ENCODE measurements at regions not wholly inside any gene's neighbourhood (a gene's known extent, or its start where the extent isn't known, plus 50 kb on each side); places are given as distances from the start of the nearest gene placed in this dataset.

DNA sequence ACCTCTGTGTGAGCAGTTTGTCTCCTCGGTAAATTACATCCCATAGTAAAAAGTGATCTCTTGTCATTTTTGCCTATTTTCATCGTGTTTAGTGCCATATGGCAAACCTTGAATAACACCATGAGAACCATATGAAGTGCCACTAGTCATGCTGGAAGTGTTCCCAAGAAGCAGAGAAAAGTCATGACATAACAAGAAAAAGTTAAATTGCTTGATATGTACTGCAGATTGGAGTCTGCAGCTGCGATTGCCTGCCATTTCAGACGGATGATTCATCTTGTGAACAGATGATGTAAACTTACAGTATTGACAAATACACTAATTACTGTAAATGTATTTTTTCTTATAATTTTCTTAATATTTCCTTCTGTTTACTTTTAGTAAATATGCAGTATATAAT, 846.7 kb downstream of the BCL11A start:
- DNase-seq, result no peak

DNA sequence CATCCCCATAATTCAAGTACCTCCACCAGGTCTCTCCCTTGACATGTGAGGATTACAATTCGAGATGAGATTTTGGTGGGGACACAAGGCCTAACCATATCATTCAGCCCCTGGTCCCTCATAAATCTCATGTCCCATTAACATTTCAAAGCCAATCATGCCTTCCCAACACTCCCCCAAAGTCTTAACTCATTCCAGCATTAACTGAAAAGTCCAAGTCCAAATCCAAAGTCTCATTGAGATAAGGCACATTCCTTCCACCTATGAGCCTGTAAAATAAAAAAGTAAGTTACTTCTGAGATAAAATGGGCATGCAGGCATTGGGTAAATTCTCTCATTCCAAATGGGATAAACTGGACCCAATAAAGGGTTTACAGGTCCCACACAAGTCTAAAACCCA, 849.7 kb downstream of the BCL11A start:
- DNase-seq, result no peak

- no peak for DNase-seq
These were observed 851.4 kb downstream of the BCL11A start for GRCh38 chr2:59702026-59702425.

- no peak for DNase-seq
These were observed 852.0 kb downstream of the BCL11A start for GRCh38 chr2:59701271-59701994.

GRCh38 chr2:59694176-59694575, 859.3 kb downstream of the BCL11A start:
- no peak for DNase-seq

DNA sequence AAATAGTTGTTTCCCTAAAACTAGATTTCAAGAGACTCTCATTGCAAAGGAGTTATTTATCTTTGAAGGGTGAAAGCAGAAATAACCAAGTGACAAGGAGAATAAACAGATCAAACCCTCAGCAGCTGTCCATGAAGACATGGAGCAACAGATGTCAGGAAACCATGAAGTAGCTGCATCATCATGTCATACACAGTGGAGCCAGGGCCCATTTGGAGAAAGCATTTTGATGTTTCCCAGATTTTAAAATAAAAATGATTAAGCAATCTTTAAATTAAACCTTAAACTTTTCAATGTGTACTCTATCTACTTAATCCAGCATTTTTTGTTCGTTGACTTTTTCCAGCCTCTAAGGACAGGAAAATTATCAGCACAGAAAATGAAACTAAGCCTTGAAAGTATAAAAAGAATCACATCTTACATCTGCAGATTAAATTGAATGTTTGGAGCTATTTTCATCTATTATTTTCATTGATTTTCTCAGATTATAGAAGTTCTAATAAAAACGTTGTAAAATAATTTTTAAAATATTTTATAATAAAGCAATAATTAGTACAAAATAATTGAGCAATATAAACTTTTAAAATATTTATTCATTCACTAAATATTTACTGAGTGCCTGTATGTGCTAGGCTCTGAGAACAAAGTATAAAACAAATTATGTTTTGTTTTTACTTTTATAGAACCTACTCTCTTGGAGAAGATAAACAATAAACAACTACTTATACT, 860.1 kb downstream of the BCL11A start:
- no peak for DNase-seq

- DNase-seq, result no peak
These were observed 861.8 kb downstream of the BCL11A start for GRCh38 chr2:59691518-59692190.

GRCh38 chr2:59690849-59691248, 862.6 kb downstream of the BCL11A start:
- no peak for DNase-seq

GRCh38 chr2:59684771-59685166, 868.7 kb downstream of the BCL11A start:
- no peak for DNase-seq

DNA sequence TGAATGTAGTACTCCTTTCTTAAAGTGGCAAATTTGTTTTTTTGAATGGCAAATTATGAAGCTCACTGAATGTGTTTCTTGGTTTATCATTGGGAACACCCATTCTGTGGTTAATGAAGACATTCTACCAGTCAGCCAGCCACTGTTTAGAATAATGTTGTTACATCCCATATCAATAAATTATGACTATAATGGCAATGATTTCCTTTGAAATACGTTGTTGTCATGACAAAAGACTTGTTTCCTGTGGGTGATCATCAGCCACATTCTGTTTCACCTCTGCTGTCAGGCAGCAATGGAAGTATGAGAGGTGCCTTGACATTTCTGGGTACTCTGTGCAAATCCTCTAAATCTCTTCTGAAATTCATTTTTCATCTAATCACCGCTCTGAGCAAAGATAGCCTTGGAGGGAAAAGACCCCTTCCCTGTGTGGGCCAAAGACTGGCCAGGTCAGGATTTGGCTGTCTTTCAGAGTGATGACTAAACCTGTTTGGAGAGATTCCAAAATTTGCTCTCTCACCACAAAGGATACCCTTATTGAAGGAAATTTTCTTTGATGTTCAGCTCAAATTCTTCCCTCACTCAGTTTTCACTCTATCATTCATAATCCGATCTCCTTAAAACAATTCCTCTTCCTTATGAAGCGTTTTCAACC, 869.2 kb downstream of the BCL11A start:
- no peak for DNase-seq

GRCh38 chr2:59680863-59681262, 872.6 kb downstream of the BCL11A start:
- DNase-seq, result no peak

DNA sequence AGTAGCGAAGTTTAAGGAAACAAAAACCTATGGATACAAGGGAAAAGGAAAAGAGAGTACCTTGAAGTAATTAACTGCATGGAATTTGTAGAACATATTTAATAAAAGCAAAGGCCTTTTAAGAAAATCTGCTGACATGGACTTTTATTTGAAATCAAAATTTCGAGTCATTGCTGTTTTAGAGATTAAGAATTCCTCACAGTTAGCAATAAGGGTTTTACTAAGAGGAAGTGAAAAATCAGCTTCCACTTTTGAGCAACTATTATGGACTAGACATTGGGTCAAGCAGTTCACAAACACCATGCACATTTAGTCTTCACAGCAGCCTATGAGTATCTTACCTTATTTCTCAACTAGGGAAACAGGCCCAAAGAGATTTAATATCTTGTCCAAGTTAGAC, 876.3 kb downstream of the BCL11A start:
- DNase-seq, result no peak

DNA sequence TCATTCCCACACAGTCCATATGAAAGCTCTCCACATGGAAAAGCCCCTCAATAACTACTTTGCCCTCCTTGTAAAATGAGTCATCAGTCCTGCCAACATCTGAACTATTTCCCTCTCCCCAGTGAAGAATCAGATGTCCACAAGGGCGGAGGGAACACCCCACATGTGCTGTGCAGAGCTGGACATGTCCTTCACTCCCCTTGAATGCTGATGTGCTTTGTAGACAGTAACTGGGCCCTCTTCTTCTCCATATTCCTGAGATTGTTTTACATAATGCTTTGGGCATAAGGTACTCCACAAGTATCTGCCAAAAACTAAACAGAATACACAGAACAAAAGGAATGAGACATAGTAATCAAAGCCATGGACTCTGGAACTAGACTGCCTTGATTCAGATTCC, 879.4 kb downstream of the BCL11A start:
- no peak for DNase-seq

DNA sequence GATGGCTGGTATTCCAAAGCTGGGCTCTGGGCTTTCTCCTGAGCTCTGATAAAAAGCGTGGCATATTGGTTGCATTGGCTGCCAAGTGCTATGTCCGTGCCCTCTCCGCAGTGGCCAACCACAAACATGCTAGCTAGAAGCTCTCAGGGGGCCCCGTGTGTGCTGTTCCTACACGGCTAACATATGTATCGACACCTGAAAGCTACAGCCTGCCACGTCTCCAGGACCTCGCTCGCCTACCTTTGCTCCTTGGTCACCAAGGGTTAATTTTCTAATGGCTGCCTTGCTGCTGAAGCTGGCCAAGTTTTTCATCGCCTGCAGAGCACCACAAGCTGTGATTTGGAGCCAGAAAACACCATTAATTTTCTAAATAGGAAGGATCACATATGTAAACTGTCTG, 888.4 kb downstream of the BCL11A start:
- no peak for DNase-seq

DNA sequence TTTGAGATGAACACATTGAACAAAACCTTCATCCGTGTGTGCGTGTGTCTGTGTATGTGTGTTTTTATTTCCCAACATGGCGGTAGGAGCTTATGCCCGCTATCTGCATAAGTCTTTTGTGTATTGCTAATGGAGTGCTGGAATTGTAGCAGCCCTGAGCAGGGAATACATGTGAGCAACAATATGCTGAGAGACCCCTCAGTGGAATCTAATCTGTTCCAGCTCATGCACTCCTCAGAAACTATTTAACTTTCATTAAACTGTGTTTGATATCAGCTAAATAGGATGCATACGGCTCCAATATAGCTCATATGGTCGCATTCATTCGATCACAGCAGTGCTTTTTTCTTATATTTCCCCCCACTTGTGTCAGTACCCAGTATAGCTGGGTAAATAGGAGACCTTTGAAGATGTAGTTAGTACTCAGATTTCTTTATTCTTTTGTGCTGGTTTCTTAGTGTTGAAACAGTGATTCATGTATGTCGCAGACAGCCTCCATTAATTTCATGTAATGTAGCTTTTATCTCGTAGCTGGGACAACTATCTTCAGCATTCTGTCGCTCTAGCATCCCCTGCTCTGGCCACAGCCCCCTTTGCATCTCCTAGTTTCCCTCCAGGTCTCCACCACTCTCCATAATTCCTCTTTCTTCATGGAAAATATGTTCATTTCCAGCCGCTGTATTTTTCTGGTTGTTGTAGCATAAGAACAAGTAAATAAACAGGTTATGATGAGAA, 891.2 kb downstream of the BCL11A start:
- no peak for DNase-seq

DNA sequence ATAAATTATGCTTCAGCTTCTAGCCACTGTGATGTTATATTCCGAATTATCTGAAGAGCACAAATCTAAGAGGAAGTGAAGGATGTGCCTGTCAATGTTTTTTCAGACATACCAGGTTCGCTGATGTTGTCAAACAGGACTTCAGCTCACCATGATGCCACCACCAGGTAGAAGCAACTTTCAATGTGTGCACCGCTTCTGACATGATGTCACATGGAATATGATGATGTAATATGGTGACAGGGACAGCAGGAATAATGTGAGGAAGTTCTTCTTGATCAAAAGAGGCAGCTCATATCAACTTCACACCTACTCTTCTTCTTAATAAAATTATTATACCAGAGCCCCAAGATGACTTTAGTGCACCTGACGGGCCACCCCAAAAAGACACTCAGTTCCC, 893.2 kb downstream of the BCL11A start:
- no peak for DNase-seq

DNA sequence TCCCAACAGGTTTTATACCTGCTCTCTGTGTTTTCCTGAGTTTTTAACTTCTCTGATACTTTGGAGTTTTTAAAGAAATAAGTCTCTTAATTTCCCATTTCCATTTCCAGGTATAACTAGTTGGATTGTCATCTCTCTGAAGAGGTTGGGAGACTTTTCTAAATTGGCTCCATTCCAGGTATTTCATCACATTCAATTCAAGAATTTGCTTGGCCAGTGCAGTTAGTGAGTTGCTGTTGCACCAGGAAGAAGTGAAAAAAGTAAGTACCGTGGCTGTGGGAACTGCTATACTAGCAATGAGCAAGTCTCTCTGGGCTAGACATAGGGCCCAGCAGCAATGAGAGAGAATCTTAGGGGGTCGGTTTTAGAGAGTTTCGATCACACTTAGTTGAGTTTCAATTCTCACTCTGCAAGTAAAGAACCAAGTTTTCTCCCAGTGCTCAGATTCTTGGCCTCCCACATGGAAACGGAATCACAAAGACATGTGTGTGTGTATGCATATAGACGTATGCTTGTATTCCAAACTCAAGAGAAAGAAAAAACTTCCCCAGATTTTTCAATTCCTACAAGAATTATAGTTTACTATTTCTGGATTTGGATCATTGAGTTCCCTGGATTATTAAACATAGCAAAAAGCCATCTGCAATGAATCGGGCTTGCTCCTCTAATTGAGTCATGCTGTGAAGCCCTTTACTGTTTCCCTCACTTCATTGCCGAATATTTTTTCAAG, 894.4 kb downstream of the BCL11A start:
- no peak for DNase-seq

DNA sequence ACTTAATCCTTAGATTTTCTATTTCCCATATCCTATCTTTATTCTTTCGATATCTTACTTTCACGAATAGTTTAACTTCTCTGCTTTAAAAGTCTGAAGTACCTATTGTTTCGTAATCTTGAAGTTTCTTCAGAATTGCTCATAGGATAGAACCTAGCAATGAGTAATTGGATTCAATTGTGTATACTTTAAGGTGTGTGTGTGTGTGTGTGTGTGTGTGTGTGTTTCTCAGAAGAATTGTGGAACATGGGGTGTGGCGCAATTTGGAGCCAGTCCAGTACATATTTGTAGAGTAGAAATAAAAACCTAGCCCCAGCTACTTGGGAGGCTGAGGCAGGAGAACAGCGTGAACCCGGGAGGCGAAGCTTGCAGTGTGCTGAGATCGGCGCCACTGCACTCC, 897.6 kb downstream of the BCL11A start:
- DNase-seq, result no peak

- DNase-seq, result no peak
These were observed 898.7 kb downstream of the BCL11A start for GRCh38 chr2:59654710-59655109.

DNA sequence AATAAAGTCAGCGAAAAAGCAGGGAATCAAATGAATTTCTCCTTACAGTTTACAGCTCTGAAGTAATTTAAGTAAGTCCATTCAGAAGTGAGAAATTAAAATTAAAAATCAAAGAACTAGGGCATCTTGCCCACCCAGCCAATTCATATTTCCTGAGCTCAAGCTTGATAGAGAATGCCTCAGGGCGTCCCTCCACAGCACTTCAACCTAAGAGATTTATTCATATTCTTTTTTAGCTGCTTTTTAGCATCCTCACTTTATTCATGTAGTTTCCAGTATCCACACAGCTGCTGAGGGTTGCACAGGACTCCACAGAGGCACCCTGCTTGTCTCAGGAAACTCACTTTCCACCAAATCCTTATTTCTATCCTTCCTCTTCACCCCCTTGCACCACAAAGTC, 900.3 kb downstream of the BCL11A start:
- DNase-seq, result no peak

DNA sequence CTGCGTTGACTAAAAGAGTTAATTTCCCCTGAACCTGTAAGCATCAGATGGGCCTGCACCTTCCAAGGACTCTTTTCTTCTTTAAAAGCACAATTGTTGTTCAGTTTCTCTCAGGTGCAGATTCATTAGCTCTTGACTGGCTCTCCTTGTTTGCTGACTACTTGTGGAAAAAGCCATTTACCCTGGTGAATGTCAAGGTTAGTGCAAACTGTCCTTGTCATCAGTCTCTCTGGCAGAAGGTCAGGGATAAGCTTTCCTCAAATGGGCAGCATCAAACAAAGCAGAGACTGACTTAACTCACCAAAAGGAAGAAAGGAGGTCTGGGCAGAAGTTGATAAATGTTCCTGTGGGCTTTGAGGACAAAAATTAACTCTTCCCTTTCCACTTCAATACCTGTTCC, 922.7 kb downstream of the BCL11A start:
- DNase-seq, result no peak

GRCh38 chr2:59627599-59627998, 925.9 kb downstream of the BCL11A start:
- DNase-seq, result no peak

All from OCI-M1 (cell line).